ENCODE measurements at regions not wholly inside any gene's neighbourhood (a gene's known extent, or its start where the extent isn't known, plus 50 kb on each side); places are given as distances from the start of the nearest gene placed in this dataset.
A peak's percentile ranks its signal among the peaks of the same experiment; 100 is the strongest.

DNA sequence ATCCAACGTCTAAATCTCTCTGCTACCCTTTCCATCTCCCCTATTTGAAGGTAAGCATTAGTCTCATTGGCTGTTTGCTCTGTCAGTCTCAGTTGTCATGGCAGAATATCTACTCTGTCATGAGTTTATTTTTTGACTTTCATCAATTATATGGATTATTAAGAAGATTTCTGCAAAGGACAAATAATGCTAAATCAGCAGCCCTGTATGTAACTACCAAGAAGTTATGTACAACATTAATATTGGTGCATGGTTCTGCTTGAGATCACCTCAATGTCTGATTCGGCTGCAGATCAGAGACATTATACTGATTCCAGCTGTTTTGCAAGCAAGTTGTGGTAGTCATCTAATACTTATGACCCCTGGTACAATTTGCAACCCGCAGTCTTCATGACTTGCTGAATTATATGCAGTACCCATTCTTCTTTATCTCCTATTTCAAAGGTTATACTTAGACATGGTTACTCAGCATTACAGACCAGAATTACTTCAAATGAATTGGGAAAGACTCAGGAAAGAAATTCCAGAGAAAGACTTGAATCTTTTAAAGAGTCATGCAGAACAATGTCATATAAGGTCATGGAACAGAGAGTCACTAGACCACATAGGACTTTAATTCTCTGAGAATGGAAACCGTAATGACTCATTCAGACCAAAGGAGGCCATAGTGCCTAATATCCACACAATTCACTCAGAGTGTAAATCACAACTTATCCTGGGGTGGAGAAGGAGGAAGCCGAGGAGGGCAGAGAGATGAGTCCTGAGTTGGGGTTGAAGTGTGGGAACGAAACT lies 201.4 kb downstream of the IBTK start:
- no peak overlapping the region for H3K4me3 ChIP-seq (ENCODE audit: low read length)
- 89% methylated on average over 4 of the region's 6 CpGs for WGBS (ENCODE audit: insufficient coverage)
- H3K9me3 Mint-ChIP-seq = peaks cover 0 to 2% of the 10 kb centered on the region in 2 donors
- H3K27ac ChIP-seq (ENCODE audit: low read length) = no peak overlapping the region
- TF ChIP-seq CTCF (IDR thresholded peaks at IDR 0.05) = no peak
- no peaks in the 10 kb centered on the region for H3K4me1 Mint-ChIP-seq
- no peaks in the 10 kb centered on the region for H3K36me3 Mint-ChIP-seq
- H3K36me3 ChIP-seq (ENCODE audit: control insufficient read depth, insufficient read depth, low read length) = no peaks in the 10 kb centered on the region
- H3K27me3 Mint-ChIP-seq (ENCODE audit: low read depth in 2 of 2) = no peaks in the 10 kb centered on the region
- H3K4me1 ChIP-seq (ENCODE audit: control insufficient read depth, insufficient read depth, low read length) = no peaks in the 10 kb centered on the region
- no peaks in the 10 kb centered on the region for H3K9me3 ChIP-seq (ENCODE audit: control insufficient read depth, insufficient read depth, low read length)
- H3K4me3 Mint-ChIP-seq = no peak overlapping the region
- no peak overlapping the region for H3K27ac Mint-ChIP-seq
- no peaks in the 10 kb centered on the region for H3K27me3 ChIP-seq (ENCODE audit: control insufficient read depth, insufficient read depth, low read length)
- ATAC-seq = no peak
- DNase-seq = no peak
- intact Hi-C loops (cut with micrococcal nuclease) = no loop called here

GRCh38 chr6:82040405-82041221 lies 206.9 kb downstream of the IBTK start:
- intact Hi-C loops (cut with micrococcal nuclease) = no loop called here
- no peak for ATAC-seq

DNA sequence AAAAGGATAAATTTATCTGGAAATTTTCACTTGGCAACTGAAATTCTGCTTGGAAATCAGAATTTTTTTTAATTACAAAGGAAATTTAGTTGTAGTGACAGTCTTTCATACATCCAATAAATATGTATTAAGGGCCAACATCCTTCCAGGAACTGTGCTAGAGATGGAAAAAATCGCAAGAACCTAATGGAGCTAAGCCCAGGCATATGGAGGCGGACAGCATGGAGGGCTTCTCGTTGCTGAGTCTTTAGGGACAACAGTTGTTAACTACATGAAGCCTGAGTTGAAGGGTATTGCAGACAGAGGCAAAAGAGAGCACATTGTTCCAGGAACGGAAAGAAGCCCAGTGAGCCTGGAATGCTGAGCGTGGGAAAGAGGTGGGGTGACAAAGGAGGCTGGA lies 208.9 kb downstream of the IBTK start:
- no peaks in the 10 kb centered on the region for H3K9me3 Mint-ChIP-seq
- Histone ChIP-seq H3K9me3 (ENCODE audit: control insufficient read depth, insufficient read depth, low read length) (no peaks in the 10 kb centered on the region), H3K27ac (ENCODE audit: low read length) (no peak overlapping the region), H3K27me3 (ENCODE audit: control insufficient read depth, insufficient read depth, low read length) (no peaks in the 10 kb centered on the region), H3K36me3 (ENCODE audit: control insufficient read depth, insufficient read depth, low read length) (no peaks in the 10 kb centered on the region), H3K4me1 (ENCODE audit: control insufficient read depth, insufficient read depth, low read length) (no peaks in the 10 kb centered on the region), H3K4me3 (ENCODE audit: low read length) (no peak overlapping the region)
- intact Hi-C loops (cut with micrococcal nuclease) = no loop called here
- H3K4me1 Mint-ChIP-seq = no peaks in the 10 kb centered on the region
- no peak overlapping the region for H3K27ac Mint-ChIP-seq
- ATAC-seq (no peak), DNase-seq (no peak)
- whole genome bisulfite sequencing (ENCODE audit: insufficient coverage) = 68% methylated on average over 5 of the region's 5 CpGs
- no peak overlapping the region for H3K4me3 Mint-ChIP-seq
- H3K27me3 Mint-ChIP-seq (ENCODE audit: low read depth in 2 of 2) = no peaks in the 10 kb centered on the region
- TF ChIP-seq CTCF (IDR thresholded peaks at IDR 0.05) = no peak
- H3K36me3 Mint-ChIP-seq = no peaks in the 10 kb centered on the region

More at GRCh38 chr6:82040405-82041221, 206.9 kb downstream of the IBTK start:
- 57% methylated on average over 4 of the region's 4 CpGs for WGBS (ENCODE audit: insufficient coverage)
- H3K27ac ChIP-seq (ENCODE audit: low read length) = no peak overlapping the region
- Mint-ChIP-seq H3K4me1 (no peaks in the 10 kb centered on the region), H3K27ac (no peak overlapping the region), H3K4me3 (no peak overlapping the region), H3K9me3 (no peaks in the 10 kb centered on the region), H3K27me3 (ENCODE audit: low read depth in 2 of 2) (no peaks in the 10 kb centered on the region), H3K36me3 (no peaks in the 10 kb centered on the region)
- DNase-seq = peak in 1 of 2 donors; percentile 10
- no peak for TF ChIP-seq CTCF (IDR thresholded peaks at IDR 0.05)
- no peaks in the 10 kb centered on the region for H3K36me3 ChIP-seq (ENCODE audit: control insufficient read depth, insufficient read depth, low read length)
- no peak overlapping the region for H3K4me3 ChIP-seq (ENCODE audit: low read length)
- no peaks in the 10 kb centered on the region for H3K4me1 ChIP-seq (ENCODE audit: control insufficient read depth, insufficient read depth, low read length)
- no peaks in the 10 kb centered on the region for H3K9me3 ChIP-seq (ENCODE audit: control insufficient read depth, insufficient read depth, low read length)
- no peaks in the 10 kb centered on the region for H3K27me3 ChIP-seq (ENCODE audit: control insufficient read depth, insufficient read depth, low read length)
